ENCODE measurements at regions not wholly inside any gene's neighbourhood (a gene's known extent, or its start where the extent isn't known, plus 50 kb on each side); places are given as distances from the start of the nearest gene placed in this dataset.

- H3K4me3 ChIP-seq = no peak overlapping the region
- no peaks in the 10 kb centered on the region for H3K9me3 ChIP-seq
- H3K27me3 ChIP-seq (replicated peaks; ENCODE audit: insufficient read depth) = no peaks in the 10 kb centered on the region
- no peaks in the 10 kb centered on the region for H3K36me3 ChIP-seq
- ATAC-seq (ENCODE audit: insufficient number of reproducible peaks, low FRiP score, low read depth) (no peak), DNase-seq (ENCODE audit: low spot score) (no peak)
- H3K27ac ChIP-seq = no peak overlapping the region
- no peaks in the 10 kb centered on the region for H3K4me1 ChIP-seq (ENCODE audit: control insufficient read depth in 1 of 2, low read depth in 2 of 2)
- TF ChIP-seq, protein P1, sequence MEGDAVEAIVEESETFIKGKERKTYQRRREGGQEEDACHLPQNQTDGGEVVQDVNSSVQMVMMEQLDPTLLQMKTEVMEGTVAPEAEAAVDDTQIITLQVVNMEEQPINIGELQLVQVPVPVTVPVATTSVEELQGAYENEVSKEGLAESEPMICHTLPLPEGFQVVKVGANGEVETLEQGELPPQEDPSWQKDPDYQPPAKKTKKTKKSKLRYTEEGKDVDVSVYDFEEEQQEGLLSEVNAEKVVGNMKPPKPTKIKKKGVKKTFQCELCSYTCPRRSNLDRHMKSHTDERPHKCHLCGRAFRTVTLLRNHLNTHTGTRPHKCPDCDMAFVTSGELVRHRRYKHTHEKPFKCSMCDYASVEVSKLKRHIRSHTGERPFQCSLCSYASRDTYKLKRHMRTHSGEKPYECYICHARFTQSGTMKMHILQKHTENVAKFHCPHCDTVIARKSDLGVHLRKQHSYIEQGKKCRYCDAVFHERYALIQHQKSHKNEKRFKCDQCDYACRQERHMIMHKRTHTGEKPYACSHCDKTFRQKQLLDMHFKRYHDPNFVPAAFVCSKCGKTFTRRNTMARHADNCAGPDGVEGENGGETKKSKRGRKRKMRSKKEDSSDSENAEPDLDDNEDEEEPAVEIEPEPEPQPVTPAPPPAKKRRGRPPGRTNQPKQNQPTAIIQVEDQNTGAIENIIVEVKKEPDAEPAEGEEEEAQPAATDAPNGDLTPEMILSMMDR (IDR thresholded peaks at IDR 0.05) = no peak
These were observed 199.0 kb downstream of the ENGASE start for GRCh38 chr17:79273660-79274059.

DNA sequence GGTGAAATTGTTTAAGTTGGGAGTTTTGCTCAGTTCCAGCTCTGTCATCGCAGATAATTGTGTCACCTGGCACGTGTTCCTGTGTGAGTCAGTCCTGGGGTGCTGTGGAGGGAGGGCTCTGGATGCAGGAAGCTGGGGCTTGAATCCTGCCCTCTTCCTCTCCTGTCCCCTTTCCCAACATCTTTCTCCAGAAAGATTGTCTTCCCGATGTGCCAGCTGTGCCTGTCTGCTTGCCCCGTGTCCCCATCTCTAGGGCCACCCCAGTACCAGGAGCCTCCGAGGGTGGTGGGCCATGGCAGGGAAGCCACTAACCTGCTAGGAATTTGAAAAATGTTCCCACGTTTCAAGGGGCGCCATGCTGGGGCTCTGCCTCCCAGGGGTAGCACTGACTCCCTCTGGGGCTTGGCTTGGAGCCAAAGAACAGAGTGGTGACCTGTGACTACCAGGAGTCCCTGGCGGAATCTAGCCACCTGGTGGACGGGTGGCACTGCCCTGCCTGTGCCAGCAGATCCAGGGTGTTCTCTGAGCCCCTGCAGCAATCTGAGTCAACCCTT lies 198.1 kb downstream of the ENGASE start:
- ATAC-seq (ENCODE audit: insufficient number of reproducible peaks, low FRiP score, low read depth) (no peak), DNase-seq (ENCODE audit: low spot score) (no peak)
- Histone ChIP-seq H3K27me3 (replicated peaks; ENCODE audit: insufficient read depth) (no peaks in the 10 kb centered on the region), H3K4me3 (no peak overlapping the region), H3K27ac (no peak overlapping the region), H3K9me3 (no peaks in the 10 kb centered on the region), H3K36me3 (no peaks in the 10 kb centered on the region), H3K4me1 (ENCODE audit: control insufficient read depth in 1 of 2, low read depth in 2 of 2) (no peaks in the 10 kb centered on the region)
- TF ChIP-seq, protein P1 (IDR thresholded peaks at IDR 0.05) = no peak

- ATAC-seq (ENCODE audit: insufficient number of reproducible peaks, low FRiP score, low read depth) (no peak), DNase-seq (ENCODE audit: low spot score) (no peak)
- Histone ChIP-seq H3K4me3 (no peak overlapping the region), H3K27ac (no peak overlapping the region), H3K4me1 (ENCODE audit: control insufficient read depth in 1 of 2, low read depth in 2 of 2) (no peaks in the 10 kb centered on the region), H3K9me3 (no peaks in the 10 kb centered on the region), H3K27me3 (replicated peaks; ENCODE audit: insufficient read depth) (no peaks in the 10 kb centered on the region), H3K36me3 (no peaks in the 10 kb centered on the region)
- TF ChIP-seq, protein P1 (IDR thresholded peaks at IDR 0.05) = no peak
These were observed 197.6 kb downstream of the ENGASE start for GRCh38 chr17:79272220-79272619.

DNA sequence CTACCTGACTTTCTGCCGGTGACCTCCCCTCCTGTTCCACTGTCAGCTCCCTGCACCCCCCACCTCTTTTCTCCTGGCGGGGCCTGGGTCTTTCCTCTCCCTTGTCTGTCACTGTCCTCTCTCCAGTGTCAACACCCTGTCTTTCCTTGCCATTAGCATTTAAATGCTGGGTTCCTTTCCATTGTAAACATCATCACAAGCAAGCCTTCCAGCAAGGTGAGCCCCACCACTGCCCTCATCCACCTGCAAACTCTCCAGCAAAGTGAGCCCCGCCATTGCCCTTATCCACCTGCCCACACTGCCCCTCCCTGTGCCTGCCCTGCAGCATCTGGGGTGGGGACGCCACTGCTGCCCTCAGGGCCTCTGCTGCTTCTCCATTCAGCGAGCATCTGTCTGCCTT lies 195.0 kb downstream of the ENGASE start:
- Histone ChIP-seq H3K27me3 (replicated peaks; ENCODE audit: insufficient read depth) (no peaks in the 10 kb centered on the region), H3K9me3 (no peaks in the 10 kb centered on the region), H3K27ac (no peak overlapping the region), H3K4me3 (no peak overlapping the region), H3K36me3 (no peaks in the 10 kb centered on the region), H3K4me1 (ENCODE audit: control insufficient read depth in 1 of 2, low read depth in 2 of 2) (no peaks in the 10 kb centered on the region)
- TF ChIP-seq, protein P1 (IDR thresholded peaks at IDR 0.05) = no peak
- DNase-seq (ENCODE audit: low spot score) = no peak
- no peak for ATAC-seq (ENCODE audit: insufficient number of reproducible peaks, low FRiP score, low read depth)

- Histone ChIP-seq H3K4me3 (no peak overlapping the region), H3K4me1 (ENCODE audit: control insufficient read depth in 1 of 2, low read depth in 2 of 2) (no peaks in the 10 kb centered on the region), H3K27me3 (replicated peaks; ENCODE audit: insufficient read depth) (no peaks in the 10 kb centered on the region), H3K27ac (no peak overlapping the region), H3K36me3 (no peaks in the 10 kb centered on the region), H3K9me3 (no peaks in the 10 kb centered on the region)
- DNase-seq (ENCODE audit: low spot score) (no peak), ATAC-seq (ENCODE audit: insufficient number of reproducible peaks, low FRiP score, low read depth) (no peak)
- TF ChIP-seq, protein P1 (IDR thresholded peaks at IDR 0.05) = no peak
These were observed 188.6 kb downstream of the ENGASE start for GRCh38 chr17:79263191-79263590.

Data from thoracic aorta (tissue), 2 donors.